GM19239 (cell line): ENCODE measurements at regions not wholly inside any gene's neighbourhood (a gene's known extent, or its start where the extent isn't known, plus 50 kb on each side); places are given as distances from the start of the nearest gene placed in this dataset.
"Not testable (repeated sequence)": the region's sequence is repeated elsewhere in the genome, so short reads cannot be mapped to it uniquely, and the experiment has no call there.

Source experiments
- DNase-seq: peaks from one replicate; pipeline ENCODE4 v3.0.0; 2011; ENCODE audit warnings: low spot score; ENCODE audit not compliant: insufficient read length
- FAIRE-seq: peaks from 2 replicates; lab custom pipeline; 2011; peaks lifted over from hg19 to GRCh38; lab: Jason Lieb, UNC

DNA sequence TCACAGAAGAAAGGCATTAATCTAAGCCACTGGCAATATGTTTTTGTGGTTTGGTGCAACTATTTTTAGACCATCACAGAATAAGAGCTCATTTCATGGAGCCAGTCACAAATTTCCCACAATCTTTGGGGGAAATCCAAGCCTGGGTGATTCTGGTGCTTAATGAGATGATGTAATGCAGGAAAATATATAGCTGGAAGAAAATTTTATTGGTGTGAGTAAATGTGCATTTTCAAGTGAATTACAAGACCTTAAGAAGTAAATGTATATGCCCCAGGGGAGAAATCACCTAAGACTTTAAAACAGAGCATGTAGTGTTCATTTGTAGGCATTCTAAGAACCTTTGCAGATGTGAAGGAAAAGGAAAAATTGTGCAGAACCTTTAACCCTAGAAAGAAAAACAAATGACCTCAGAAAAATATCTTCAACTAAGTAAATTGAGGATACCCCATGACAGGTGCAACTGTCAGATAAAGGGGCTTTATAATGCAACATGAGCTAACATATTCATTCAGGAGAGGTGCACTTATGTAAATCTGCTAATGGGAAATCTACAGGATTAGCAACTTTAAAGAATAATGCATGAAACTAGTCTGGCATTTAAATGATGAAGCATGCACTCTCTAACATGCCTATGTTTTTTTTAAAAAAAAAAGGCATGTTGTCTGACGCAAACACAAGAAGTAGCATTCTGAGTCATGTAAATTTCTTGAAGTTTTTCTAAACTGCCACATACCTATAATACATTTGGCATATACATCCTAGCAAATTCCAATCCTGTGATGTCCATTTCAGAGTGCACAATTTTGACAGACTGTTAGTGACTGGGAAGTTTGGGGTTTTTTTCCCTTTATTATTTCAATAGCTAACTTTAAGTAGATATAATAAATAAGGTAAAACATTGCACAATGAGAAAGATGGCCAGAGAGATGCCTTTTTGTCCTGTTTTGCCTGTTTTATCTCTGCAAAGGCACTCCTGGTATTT is 105.1 kb downstream of the MEX3B start:
- no peak for FAIRE-seq

DNA sequence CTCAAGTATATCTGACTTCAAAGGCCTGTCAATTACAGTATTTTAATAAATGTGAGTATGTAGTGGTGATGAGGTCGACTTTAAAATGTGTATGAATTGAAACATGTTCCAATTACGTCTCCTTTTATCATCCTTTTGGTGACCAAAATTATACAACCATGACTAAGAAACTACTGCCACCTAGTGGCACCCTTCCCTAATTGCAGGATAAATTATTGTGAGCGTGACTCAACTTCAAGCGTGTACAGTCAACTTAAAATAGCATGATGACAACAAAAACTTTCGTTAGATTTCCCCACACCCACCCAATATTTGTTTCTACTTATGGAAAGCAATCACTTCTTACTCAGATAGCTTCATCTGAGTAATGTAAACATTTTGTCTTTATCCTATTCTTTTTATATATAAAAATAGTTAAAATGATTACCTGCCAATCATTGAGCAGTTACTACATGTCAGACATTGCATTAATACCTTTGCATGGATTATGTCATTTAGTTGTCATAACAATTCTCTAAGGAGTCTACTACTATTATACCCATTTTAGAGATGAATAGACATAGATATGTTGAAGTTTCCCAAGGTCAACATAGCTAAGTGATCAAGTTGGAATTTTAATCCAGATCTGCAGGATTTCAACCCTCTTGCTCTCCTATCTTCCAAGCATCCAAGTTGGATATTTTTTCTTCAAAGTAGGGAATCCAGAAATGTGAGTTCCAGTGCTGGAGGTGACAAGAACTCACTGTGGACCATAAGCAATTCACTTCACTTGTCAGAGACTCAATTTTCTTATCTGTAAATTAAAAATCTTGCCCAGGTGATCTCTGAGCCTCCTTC is 106.0 kb downstream of the MEX3B start:
- DNase-seq (peak; percentile 4), FAIRE-seq (peak; percentile 77)

More for the DNA sequence above, 105.1 kb downstream of the MEX3B start:
- DNase-seq, result no peak

GRCh38 chr15:81937189-81937588 is 108.6 kb downstream of the MEX3B start:
- DNase-seq, result no peak
- no peak for FAIRE-seq

- no peak for DNase-seq
- no peak for FAIRE-seq
Observed at GRCh38 chr15:81930582-81931369, 115.0 kb downstream of the MEX3B start.

- FAIRE-seq (no peak), DNase-seq (no peak)
Observed at GRCh38 chr15:81929557-81929956, 116.3 kb downstream of the MEX3B start.

DNA sequence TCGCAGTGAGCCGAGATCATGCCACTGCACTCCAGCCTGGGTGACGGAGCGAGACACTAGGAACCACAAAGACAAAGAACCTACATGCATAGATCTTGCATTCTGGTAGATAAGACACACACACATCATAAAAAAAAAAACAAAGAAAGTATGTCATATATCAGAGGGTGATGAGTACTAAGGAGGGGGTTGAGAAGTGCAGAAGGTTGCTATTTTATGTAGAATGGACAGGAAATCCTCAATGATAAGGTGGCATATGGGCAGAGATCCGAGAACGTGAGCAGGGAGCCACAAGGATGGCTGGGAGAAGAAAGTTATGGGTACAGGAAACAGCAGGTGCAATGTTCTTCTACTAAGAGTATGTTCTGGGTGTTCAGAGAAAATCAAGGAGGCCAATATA is 118.8 kb downstream of the MEX3B start:
- FAIRE-seq, result no peak

DNA sequence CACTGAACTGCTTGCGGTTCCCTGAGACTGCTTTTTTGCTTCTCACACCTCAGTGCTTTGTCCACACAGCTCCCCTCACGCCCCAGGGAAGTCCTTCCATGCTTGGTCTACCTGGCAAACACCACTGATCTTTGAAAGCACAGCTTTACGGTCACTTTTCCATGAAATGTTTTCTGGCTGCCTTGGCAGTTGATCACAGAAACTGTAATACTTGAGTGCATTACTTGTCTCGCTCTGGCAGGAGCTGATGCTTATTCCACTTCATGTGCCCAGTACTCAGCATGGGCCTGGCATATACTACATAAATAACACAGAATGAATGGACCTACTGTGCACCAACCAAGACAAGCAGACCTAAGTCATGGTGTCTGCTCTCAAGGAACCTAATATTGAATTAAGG is 121.1 kb downstream of the MEX3B start:
- no peak for FAIRE-seq
- DNase-seq, result no peak

More for the DNA sequence above, 118.8 kb downstream of the MEX3B start:
- DNase-seq, result no peak

- FAIRE-seq, result no peak
Observed at GRCh38 chr15:81923561-81924350, 122.1 kb downstream of the MEX3B start.

DNA sequence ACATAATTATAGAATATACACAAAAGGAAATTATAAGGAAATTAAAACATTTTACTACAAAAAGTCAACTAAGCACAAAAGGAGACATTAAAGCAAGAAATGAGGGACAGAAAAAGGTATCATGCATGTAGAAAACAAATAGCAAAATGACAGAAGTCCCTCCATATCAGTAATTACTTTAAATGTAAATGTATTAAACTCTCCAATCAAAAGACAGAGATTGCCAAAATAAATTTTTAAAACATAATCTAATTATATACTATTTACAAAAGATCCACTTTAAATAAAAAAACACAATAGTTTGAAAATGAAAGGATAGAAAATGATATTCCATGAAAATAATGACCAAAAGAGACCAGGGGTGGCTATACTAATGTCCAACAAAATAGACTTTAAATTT is 123.7 kb downstream of the MEX3B start:
- FAIRE-seq (no peak), DNase-seq (no peak)

More at GRCh38 chr15:81923561-81924350, 122.1 kb downstream of the MEX3B start:
- no peak for DNase-seq

DNA sequence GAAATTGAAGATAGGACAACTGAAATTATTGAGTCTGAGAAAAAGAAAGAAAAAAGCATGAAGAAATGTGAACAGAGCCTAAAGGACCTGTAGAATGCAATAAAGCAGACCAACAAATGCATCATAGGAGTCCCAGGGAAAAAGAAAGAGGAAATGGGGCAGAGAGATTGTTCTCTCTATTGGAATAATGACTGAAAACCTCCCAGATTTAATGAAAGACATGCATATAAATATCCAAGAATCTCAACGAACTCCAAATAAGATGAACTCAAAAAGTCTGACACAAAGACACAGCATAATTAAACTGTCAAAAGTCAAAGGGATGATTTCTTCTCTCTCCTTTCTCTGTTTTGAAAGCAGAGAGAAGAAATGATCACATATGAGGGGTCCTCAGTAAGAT is 124.7 kb downstream of the MEX3B start:
- FAIRE-seq, result no peak
- no peak for DNase-seq

DNA sequence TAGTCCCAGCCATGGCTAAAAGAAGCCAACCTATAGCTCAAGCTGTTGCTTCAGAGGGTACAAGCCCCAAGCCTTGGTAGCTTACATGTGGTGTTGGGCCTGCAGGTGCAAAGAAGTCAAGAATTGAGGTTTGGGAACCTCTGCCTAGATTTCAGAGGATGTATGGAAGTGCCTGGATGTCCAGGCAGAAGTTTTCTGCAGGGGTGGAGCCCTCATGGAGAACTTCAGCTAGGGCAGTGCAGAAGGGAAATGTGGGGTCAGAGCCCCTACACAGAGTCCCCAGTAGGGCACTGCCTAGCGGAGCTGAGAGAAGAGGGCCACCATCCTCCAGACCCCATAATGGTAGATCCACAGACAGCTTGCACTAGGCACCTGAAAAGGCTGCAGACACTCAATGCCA is 127.1 kb downstream of the MEX3B start:
- not testable (repeated sequence) for FAIRE-seq, DNase-seq

- FAIRE-seq, result no peak
- no peak for DNase-seq
Observed at GRCh38 chr15:81916451-81916850, 129.4 kb downstream of the MEX3B start.

GRCh38 chr15:81915990-81916389 is 129.8 kb downstream of the MEX3B start:
- FAIRE-seq, result no peak
- DNase-seq, result no peak

GRCh38 chr15:81914734-81915256 is 131.0 kb downstream of the MEX3B start:
- FAIRE-seq (no peak), DNase-seq (no peak)

DNA sequence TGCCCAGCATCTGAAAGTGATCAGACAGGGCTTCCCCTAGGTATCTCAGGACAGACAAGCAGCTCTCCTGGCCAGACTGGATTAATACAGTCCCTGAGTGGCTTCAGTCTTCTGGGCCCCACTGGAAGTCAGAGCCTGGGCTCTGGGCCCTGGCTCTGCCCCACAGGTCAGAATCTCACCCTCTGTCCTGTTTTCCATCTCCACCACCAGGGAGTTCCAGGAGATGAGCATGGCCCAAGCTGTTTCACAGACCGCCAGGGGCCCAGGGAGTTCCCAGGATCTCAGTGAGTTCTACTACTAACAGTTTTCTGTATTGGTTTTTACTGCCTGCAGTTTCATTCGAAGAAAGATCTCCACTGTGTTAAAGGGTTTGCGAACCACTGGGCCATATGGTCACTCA is 131.5 kb downstream of the MEX3B start:
- DNase-seq (no peak), FAIRE-seq (no peak)

- DNase-seq, result no peak
- FAIRE-seq, result no peak
Observed at GRCh38 chr15:81911022-81911971, 134.5 kb downstream of the MEX3B start.

- FAIRE-seq, result no peak
Observed at GRCh38 chr15:81910355-81911021, 135.3 kb downstream of the MEX3B start.

DNA sequence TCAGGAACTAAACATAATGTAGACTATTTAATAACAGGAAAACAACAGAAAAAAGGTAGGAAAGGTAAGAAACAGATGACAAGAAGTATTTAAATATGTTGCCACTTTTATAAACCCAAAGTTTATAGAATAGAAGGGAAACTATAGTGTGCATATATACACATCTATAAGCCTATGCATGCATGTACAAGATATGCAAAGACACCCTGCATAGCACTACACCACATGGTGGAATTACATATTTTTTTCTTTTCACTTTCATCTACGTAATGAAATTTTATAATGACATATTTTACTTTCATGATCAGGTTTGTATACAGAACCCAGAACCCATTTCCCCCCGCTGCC is 136.8 kb downstream of the MEX3B start:
- FAIRE-seq (no peak), DNase-seq (no peak)

More at GRCh38 chr15:81910355-81911021, 135.3 kb downstream of the MEX3B start:
- no peak for DNase-seq
